Posterior cingulate gyrus (tissue), 11 donors: ENCODE measurements at regions not wholly inside any gene's neighbourhood (a gene's known extent, or its start where the extent isn't known, plus 50 kb on each side); places are given as distances from the start of the nearest gene placed in this dataset.

Experiments used
- DNase-seq, 10 donors: peaks; one replicate each; pipeline versions ENCODE4 v3.0.0 to v3.0.0-alpha.2; 2020 to 2021; ENCODE audit warnings: mixed read lengths in 3 of 10
- intact Hi-C: fragments of 100-400 bp; cut with DNase I; formaldehyde crosslinking; loops from one replicate; pipeline ENCODE4 v1.15.1; 2023

- DNase-seq, result no peak
- intact Hi-C loops, result no loop called here
These were observed 475.4 kb downstream of the OCA2 start for GRCh38 chr15:27623560-27624305.

- intact Hi-C loops, result no loop called here
- no peak for DNase-seq
These were observed 476.0 kb downstream of the OCA2 start for GRCh38 chr15:27623149-27623548.

- no peak for DNase-seq
- intact Hi-C loops, result no loop called here
These were observed 476.7 kb downstream of the OCA2 start for GRCh38 chr15:27622371-27622770.

GRCh38 chr15:27619204-27619603, 479.9 kb downstream of the OCA2 start:
- intact Hi-C loops, result no loop called here
- DNase-seq, result no peak

GRCh38 chr15:27617013-27617412, 482.1 kb downstream of the OCA2 start:
- intact Hi-C loops, result no loop called here
- DNase-seq, result no peak

- no peak for DNase-seq
- intact Hi-C loops, result no loop called here
These were observed 490.9 kb downstream of the OCA2 start for GRCh38 chr15:27608248-27608647.

GRCh38 chr15:27601239-27601960, 497.7 kb downstream of the OCA2 start:
- peak in 5 of 10 donors; percentile 17 to 90 (median 24) for DNase-seq
- intact Hi-C loops, result no loop called here

GRCh38 chr15:27599034-27599433, 500.1 kb downstream of the OCA2 start:
- DNase-seq, result no peak
- intact Hi-C loops, result no loop called here

- intact Hi-C loops, result no loop called here
- no peak for DNase-seq
These were observed 500.7 kb downstream of the OCA2 start for GRCh38 chr15:27598251-27599009.

GRCh38 chr15:27595211-27595610, 503.9 kb downstream of the OCA2 start:
- no peak for DNase-seq
- intact Hi-C loops, result no loop called here

GRCh38 chr15:27592036-27592760, 506.9 kb downstream of the OCA2 start:
- intact Hi-C loops, result no loop called here
- DNase-seq, result no peak
